HG02885 (cell line): ENCODE measurements at regions not wholly inside any gene's neighbourhood (a gene's known extent, or its start where the extent isn't known, plus 50 kb on each side); places are given as distances from the start of the nearest gene placed in this dataset.

Source experiments
- ATAC-seq: cut with Tn5 transposase; IDR thresholded peaks from one replicate; pipeline ENCODE4 v1.9.1; 2021; ENCODE audit warnings: mild to moderate bottlenecking; ENCODE audit not compliant: unreplicated experiment, poor library complexity

- no peak for ATAC-seq
Measured at GRCh38 chr3:154776549-154777225, 303.4 kb upstream of the MME start.

DNA sequence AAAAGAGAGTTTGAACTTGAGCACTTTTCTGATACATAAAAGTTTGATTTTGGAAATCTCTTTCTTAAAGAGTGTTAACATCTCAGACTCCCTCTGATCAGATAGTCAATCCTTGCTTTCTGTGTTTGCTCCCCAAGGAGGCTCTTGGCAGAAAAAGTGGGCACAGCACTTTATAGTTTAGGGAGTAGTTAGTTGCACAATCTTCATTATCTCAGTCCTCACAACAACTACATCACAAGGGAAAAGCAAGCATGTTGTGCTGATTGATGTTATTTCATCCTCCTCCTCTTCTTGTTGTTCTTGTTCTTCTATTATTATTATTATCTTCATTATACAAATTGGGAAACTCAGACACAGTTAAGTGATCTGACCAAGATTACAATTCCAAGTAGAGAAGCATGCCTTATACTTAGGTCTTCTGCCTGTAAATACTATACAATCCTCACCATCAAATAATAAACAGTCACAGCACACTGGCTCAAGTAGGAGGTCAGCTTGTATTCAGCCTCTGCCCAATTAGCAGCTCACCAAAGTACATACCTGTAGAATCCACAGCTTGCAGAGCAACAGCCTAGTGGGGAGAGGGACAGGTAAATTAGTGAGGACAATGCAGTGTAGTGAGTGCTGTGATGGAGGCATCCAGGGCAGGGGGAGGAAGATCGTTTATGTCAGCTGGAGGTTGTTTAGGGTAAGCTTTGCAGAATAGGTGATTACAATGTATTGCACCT lies 304.1 kb upstream of the MME start:
- ATAC-seq: no peak

GRCh38 chr3:154766765-154767503 lies 313.2 kb upstream of the MME start:
- no peak for ATAC-seq

GRCh38 chr3:154764856-154765640 lies 315.1 kb upstream of the MME start:
- ATAC-seq: no peak

- ATAC-seq: no peak
Measured at GRCh38 chr3:154762486-154762885, 317.6 kb upstream of the MME start.

- ATAC-seq: no peak
Measured at GRCh38 chr3:154759966-154760365, 320.2 kb upstream of the MME start.

DNA sequence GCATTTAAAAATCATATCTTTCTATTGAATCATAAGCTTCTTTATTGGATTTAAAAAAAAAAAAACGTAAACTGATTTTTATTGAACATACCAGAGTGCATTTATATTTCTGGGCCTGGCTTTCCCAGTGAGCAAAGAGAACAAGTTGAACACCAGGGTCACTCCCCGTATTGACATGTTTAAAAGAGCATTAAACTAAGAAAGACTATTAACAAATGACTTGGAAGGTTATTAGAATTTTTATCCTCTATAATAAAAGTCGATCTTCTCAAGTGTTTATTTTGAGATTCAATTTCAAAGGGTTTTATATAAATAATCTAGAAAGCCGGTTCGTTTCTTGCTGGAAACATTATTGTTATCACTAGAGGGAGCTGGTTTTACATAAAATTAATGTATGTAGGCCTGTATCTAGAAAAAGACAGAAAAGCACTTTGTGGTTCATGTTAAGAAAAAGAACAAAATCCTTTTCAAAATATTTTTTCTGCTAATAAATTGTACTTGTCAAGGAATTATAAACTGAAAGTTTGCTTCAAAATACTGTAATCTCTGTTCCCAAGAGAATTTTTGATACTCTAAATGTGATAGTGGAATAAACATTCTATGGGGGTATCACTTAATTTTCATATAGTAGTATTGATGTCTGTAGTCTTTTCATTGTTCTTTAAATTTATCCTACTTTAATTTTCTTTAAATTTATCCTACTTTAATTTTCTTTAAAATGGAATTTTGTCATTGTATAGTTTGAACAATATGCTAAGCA lies 321.8 kb upstream of the MME start:
- ATAC-seq: no peak

- no peak for ATAC-seq
Measured at GRCh38 chr3:154753101-154753500, 323.1 kb upstream of the GPR149 start.

DNA sequence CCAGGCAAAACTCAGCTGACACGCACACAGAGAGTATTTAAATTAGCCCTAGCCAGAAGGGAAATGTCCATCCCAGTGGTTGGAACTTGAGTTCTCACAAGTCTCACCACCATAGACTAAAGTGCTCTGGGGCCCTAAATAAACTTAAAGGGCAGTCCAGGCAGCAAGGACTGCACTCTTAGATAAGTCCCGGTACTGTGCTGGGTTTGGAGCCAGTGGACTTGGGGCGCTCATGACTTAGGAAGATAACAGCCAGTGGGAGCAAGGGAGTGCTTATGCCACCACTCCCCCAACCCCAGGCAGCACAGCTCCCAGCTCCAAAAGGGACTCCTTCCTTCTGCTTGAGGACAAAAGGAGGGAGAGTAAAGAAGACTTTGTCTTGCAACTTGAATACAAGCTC lies 319.5 kb upstream of the GPR149 start:
- ATAC-seq: no peak

GRCh38 chr3:154745929-154746328 lies 315.9 kb upstream of the GPR149 start:
- no peak for ATAC-seq

GRCh38 chr3:154745122-154745521 lies 315.1 kb upstream of the GPR149 start:
- no peak for ATAC-seq

- no peak for ATAC-seq
Measured at GRCh38 chr3:154743418-154743817, 313.4 kb upstream of the GPR149 start.

DNA sequence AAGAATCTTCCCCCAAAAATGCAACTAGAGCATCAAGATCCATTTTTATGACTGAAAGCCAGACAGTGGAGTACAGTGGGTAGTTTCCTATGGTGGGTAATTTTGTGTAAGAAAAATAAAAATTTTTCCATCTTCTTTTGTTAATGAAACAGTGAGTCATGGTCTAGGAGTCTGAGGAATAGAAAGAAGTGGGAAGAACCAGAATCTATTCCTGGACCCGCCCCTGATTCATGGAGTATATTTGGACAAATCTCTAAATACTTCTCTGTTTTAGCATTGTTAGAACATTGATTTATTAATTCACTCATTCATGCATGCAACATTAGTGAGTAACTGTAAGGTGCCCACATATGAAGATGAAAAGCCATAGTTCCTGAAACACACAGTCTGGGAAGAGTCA lies 304.5 kb upstream of the GPR149 start:
- ATAC-seq: no peak

GRCh38 chr3:154730186-154730585 lies 300.2 kb upstream of the GPR149 start:
- ATAC-seq: no peak

GRCh38 chr3:154729741-154730140 lies 299.8 kb upstream of the GPR149 start:
- ATAC-seq: no peak

GRCh38 chr3:154728285-154728684 lies 298.3 kb upstream of the GPR149 start:
- no peak for ATAC-seq

- no peak for ATAC-seq
Measured at GRCh38 chr3:154720921-154721320, 290.9 kb upstream of the GPR149 start.

DNA sequence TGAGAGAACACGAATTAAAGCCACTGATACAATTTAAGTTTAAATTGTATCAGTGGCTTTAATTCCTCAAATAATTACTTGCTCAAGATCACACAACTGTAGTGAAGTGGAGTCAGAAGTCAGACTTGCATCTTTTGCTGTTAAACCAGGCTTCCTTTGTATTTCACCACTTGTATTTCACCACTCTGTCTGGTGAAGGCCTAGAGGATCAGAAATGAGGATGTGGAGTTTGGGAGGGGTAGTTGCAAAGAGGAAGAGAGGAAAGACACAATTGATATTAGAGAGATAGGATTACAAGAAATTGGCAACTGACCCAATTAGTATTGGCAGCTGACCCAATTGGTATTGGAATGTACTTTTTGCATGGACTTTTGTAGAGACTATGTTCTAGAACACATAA lies 288.1 kb upstream of the GPR149 start:
- no peak for ATAC-seq

- ATAC-seq: no peak
Measured at GRCh38 chr3:154716170-154716569, 286.2 kb upstream of the GPR149 start.

DNA sequence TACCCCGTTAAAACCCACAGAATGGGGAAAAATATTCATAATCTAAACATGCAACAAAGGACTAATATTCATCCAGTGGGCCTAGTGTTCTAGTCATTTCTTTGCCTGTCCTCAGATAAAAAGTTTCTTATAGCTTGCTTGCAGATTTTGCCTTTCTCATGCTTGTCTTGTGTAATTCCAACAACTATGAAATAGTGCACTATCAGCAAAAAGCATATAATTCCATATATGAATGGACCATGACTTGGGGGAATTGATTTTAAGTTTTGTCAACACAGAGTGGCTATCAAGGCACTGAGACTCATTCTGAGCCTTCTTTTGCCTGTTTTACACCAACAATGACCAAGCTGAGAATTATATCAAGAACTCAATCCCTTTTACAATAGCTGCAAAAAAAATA lies 278.6 kb upstream of the GPR149 start:
- no peak for ATAC-seq
